HG03575 (cell line): ENCODE measurements at regions not wholly inside any gene's neighbourhood (a gene's known extent, or its start where the extent isn't known, plus 50 kb on each side); places are given as distances from the start of the nearest gene placed in this dataset.
"Not testable (repeated sequence)": the region's sequence is repeated elsewhere in the genome, so short reads cannot be mapped to it uniquely, and the experiment has no call there.

ENCODE experiments used
- ATAC-seq: cut with Tn5 transposase; IDR thresholded peaks from one replicate; pipeline ENCODE4 v1.9.1; 2021; ENCODE audit not compliant: unreplicated experiment, insufficient number of reproducible peaks, low FRiP score; ENCODE audit errors: extremely low read depth

DNA sequence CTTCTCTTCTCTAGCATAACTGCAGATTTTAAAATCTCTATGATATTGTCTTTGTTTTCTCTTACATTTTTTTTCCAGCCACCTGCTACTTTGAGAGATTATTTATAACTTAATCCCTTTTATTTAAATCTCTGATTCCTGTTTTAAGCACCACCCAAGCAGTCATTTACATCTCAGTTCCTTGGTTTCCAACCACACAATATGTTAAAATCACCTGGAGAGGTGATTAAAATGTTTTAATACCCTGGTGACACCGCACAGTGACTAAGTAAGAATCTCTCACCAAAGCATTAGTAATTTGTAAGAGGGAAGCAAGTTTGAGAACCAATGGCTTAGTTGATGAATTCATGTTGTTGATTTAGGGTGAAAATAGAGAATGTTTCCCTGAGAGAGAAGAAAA lies 849.8 kb downstream of the TMTC2 start:
- no peak for ATAC-seq

DNA sequence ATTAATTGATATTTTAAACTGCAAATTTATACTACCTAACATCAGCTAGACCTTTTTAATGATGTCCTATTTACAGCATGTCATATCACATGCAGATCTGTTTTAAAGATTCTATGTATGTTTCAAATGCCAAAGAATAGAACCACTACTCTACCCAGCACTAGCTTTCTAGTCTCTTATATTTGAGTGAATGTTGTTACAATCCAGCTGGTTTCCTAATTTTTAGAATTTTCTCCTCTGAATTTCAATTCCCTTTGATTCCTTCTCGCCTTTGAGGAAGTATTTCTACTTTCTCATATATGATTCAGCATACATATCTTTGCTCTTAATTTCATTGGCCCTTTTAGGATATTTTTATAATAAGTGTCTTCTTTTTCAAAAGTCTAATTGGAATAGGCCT lies 841.9 kb downstream of the TMTC2 start:
- no peak for ATAC-seq

DNA sequence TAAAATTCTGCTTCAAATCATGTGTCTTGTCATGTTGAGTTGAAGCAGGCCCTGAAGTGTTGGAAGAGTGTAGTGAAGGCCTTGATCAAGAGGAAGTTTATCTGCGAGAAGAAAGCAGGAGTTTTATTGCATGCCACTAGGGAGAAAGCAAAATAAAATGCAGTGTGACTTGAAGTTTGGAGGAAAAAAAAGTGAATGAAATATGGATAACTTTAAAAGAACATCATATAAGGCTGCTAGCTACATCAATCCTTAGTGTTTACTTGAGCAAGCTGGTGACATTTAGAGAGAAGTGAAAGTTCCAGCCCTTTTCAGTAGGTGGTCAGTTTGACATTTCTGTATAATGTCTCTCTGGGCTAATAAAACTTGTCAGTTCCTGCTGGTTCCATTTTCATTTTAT lies 841.1 kb downstream of the TMTC2 start:
- ATAC-seq: no peak

DNA sequence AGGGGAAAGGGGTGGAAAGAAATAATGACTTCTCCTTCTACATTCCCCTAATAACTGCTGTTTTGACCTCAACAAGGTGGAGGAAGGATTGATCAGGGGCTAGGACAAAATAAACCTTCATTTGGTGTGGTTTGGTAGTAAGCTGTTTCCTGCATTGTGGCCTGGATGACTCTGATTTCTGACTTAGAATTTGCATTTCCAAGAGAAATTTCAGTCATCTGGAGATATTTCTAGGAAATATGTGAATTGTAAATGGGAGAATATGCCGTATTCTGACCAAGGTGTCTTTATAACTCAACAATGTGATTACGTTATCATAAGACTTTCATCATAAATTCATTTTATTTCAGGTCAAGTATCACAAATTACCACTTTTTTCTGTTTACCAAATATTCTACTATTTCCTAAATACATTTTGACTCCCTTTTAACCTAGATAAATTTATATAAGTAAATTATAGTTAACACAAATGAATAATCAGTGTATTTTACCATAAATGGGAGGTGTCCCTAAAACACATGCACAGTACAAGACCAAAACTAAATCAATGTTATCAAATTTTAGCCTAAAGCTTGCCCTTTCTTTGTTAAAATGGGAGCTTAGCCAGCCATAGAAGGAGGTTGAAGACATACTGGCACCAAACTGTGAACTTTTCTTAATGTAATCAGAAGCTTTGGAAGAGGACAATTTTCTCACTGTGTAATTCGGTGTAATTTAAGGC lies 828.8 kb downstream of the TMTC2 start:
- no peak for ATAC-seq

DNA sequence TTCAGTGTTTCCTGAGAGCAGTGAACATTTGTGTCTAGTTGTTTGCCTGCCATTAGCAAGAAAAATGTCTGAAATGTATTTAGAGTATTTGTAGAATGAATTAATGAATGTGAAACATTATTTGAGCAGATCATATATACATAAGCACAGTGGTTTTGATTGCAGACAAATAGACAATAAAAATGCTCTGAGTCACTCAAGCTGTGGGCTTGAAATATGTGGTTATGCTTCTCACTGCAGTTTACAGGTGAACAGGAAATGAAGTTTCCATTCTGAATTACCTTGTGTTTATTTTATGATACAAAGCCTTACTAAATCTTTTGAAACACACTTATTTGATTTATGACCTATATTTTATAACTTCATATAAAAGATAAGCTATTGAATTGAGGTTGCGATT lies 827.7 kb downstream of the TMTC2 start:
- ATAC-seq: no peak

DNA sequence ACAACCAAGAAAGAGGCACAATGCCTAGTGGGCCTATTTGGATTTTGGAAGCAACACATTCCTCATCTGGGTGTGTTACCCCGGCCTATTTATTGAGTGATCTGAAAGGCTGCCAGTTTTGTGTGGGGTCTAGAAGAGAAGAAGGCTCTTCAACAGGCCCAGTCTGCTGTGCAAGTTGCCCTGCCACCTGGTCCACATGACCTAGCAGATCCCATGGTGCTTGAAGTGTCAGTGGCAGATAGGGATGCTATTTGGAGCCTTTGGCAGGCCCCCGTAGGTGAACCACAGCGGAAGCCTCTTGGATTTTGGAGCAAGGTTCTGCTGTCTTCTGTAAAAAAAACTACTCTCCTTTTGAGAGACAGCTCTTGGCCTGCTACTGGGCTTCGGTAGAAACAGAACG lies 820.1 kb downstream of the TMTC2 start:
- no peak for ATAC-seq

DNA sequence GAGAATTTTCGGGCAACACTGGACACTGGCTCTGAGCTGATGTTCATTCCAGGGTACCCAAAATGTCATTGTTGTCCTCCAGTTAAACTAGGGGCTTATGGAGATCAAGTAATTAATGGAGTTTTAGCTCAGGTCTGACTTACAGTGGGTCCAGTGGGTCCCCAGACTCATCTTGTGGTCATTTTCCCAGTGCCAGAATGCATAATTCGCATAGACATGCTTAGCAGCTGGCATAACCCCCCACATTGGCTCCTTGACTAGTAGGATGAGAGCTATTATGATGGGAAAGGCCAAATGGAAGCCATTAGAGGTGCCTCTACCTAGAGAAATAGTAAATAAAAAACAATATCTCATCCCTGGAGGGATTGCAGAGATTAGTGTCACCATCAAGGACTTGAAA lies 818.9 kb downstream of the TMTC2 start:
- no peak for ATAC-seq

DNA sequence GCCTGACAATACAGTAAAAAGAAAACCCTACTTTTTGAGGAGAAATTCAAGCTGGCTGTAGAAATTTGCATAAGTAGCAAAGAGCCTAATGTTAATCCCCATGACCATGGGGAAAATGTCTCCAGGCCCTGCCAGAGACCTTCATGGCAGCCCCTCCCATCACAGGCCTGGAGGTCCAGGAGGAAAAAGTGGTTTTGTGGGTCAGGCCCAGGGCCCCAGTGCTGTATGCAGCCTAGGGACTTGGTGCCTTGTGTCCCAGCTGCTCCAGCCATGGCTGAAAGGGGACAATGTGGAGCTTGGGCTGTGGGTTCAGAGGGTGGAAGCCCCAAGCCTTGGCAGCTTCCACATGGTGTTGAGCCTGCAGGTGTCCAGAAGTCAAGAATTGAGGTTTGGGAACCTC lies 813.2 kb downstream of the TMTC2 start:
- not testable (repeated sequence) for ATAC-seq

DNA sequence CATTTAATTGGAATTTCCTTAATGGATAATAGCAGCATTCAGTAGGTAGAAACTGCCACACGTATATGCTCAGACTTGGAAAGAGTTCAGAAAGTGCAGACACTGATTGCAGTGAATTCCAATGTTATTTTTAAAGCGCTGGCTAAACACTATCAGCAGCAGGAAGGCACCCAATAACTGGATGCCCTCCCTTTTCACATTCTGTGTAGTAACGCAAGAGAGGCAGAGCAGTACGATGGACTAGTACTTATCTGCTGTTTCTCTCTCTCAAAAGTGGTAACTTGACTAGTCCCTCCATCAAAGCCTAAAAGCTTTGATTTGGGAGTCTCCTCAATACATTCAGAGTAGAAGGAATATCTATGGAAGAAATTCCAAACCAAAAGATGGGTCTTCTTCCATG lies 791.0 kb downstream of the TMTC2 start:
- no peak for ATAC-seq

DNA sequence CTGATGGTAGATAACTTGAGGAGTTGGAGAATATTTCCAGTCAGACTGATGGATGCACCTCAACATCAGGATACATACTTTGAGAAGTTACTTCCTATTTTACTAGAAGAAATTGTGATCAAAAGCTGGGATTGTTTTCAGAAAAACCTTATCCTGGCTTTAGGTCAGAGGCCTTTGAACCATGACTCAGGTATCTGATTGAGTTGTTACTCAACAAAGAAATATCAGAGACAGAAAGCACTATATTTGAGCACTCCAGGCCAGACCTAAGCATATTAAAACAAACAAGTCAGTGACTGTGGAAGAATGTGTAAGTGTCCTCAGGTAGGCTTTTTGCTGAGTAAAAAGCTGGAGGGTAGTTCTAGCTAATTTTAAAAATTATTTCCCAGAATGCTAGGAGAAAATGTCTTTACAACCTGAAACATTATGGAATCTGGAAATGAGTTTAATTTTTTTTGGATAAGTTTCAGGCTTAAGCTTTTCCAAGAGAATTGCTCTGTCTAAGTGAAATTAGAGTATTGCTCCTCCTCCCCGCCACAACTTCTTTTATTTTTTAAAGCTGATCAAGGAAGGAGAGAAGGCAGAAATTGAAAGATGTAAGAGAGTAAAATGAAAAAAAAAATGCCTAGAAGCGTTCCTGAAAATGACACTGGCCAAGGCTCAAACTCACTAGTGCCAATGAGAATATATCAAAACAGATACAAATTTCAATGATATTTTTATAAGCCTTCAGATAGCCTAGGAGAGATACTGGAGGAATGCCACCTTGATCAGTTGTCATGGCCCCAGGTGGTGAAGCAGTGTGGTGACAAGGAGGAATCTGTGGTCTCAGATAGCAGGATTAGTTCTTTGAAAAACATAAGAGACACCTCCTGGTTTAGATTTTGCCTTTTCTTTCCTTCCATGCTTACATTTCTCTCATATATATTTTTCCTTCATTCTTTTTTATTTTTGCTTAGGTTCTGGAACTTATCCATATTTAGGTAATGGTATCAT lies 790.3 kb downstream of the TMTC2 start:
- no peak for ATAC-seq

DNA sequence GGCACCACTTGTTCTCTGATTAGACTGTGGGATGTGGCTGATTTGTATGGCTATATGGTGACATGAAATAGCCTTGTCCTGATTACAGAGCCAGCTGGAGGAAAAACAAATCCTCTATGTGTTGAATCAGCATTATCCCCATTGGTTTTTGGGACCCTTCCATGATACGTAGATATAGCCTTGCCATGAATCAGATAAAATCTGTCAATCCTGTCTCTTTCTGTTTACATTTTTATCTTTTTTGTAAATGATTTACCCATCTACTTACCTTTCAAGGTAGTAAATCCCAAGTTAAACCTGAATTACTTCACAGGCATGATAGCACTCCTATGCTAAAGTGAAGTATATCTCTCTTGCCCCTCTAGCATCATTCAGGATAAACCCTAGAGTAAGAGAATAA lies 789.3 kb downstream of the TMTC2 start:
- no peak for ATAC-seq

DNA sequence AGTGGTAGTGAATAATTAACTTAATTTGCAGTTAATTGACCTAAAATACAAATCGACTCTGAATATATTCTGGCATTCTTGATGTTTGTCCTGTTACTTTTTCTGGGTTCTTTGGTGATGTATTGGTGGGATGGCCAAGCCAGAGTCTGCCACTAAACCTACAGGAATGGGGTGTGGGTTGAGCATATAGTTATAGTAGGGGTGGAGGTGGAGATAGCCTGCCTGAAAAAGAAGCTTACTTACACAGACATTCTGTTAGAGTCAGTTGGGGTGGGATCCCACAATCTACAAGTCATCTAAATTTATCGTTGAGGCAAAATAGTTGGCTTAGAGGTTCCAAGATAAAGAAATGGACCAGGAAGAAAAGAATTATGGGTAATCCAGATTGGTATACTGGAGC lies 787.7 kb downstream of the TMTC2 start:
- no peak for ATAC-seq

DNA sequence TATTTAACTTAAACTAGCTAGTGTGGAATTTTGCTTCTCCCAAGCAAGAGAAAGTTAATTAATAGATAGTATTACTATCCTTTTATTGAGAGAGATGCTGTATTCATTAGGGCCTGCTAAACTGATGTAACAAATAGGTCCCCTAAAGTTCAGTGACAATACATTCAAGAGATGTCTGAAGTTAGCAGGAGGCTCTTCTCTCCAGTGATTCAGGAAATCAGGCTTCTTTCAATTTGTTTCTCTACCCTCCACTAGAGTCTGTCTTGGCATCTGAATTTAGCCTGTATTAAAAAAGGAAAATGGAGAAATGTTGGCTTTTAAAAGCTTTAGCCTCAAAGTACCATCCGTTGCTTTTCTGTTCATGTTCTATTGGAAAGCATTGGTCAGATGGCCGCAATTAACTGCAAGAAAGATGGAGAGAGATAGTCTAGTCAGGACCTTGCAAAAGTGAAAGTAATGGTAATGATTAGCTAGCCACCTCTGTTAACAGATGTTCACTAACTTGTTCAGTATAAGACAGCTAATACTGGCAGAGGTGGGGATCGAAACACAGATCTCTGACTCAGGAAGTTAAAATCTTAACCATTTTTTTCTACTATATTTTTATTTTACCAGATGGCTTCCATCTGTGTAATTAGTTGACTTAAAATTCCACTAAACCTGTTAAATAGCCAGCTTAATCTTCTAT lies 786.8 kb downstream of the TMTC2 start:
- ATAC-seq: peak; percentile 98

DNA sequence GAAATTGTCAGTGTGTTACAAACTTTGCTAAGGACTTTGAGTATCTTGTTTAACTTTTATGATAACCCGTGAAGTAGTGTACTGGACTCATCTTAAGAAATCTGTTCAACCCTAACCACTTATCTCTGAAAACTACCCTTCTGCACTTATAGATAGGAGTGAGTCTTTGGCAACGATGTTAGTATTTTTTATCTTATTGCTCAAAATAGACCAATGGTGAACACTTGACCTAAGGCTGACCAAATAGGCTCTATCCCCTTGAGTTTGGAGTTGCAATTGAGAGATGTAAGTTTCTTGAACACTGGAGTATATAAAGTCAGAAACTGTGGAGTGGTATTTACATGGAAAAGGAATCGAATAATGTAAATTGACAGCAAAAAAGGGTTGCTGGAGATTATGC lies 786.1 kb downstream of the TMTC2 start:
- ATAC-seq: no peak

DNA sequence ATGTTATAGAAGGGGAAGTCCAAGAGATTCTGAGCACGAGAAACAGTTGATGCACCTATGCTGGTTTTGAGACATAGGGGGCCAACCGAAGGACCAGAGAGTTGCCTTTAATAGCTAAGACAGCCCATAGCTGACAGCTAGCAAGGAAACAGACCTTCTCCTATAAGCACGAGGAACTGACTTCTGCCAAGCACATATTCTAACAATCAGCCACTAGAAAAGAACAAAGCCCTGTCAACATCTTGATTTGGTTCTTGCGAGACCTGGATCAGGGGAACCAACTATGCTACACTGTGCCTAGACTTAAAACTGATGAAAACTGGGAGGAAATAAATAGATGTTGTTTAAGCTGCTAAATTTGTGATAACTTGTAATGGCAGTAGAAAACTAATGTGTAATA lies 785.6 kb downstream of the TMTC2 start:
- ATAC-seq: no peak

DNA sequence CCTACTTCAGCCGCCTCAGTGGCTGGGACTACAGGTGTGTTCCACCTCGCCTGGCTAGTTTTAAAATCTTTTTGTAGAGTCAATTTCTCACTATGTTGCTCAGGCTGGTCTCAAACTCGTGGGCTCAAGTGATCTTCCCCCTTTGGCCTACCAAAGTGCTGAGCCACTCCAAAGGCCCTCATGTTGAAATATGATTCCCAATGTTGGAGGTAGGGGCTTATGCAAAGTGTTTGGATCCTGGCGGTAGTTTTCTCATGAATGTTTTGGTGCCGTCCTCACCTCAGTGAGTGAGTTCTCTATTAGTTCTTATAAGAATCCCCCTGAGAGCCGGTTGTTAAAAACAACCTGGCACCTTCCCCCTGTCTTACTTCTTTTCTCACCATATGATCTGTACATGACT lies 784.6 kb downstream of the TMTC2 start:
- ATAC-seq: no peak

DNA sequence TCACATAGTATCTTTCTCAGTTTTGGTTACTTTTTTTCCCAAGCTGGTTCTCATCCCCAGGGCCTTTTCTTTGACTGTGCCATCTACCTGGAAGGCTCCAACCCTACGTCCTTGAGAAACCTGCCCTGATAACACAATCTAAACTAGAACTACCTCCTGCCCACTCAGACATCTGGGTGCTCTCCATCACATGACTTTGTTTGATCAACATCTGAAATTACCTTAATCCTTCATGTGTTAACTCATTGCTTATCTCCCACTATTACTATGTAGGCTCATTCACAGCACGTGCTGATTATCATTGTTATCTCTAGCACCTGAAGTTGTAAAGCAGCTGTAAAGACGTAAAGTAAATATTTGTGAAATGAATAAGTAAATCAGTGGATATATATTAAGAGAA lies 784.0 kb downstream of the TMTC2 start:
- ATAC-seq: no peak

DNA sequence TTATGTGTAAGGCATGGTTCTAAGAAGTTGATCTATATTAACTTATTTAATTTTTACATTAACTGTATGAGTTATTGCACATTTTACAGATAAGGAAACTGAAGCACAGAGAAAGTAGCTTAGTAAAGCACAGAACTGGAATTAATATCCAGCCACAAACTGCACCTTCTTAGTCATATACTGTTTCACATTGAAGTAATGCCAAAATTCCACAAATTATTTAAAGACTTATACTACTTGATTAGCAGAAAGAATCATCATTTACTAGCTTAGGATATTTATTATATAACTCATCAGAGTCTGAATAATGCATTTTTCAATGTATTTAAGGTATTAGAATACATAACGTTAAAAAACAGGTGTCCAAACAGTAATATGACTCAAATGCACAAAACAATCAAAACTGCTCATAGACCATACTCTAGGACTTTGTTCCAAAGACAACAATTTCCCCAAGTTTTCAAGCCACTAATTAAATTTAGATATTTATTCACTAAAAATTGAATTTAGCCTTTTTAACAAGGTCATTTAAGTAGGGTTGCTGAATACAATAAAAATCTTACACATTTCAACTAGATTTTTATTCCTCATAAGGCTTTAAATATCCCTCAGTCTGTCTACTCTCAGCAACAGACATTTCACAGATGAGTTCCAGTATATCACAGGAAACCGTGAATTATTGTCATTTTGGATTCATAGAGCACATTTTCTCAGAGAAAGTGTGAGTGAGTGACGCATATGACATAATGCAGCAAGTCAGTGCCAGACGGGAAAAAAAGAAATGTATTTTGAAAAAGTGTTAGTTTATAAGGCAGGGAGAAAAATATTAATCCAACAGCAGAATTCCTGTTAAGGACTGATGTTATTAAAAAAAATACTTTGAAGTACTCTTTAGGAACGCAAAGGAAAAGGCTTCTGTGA lies 782.5 kb downstream of the TMTC2 start:
- no peak for ATAC-seq

DNA sequence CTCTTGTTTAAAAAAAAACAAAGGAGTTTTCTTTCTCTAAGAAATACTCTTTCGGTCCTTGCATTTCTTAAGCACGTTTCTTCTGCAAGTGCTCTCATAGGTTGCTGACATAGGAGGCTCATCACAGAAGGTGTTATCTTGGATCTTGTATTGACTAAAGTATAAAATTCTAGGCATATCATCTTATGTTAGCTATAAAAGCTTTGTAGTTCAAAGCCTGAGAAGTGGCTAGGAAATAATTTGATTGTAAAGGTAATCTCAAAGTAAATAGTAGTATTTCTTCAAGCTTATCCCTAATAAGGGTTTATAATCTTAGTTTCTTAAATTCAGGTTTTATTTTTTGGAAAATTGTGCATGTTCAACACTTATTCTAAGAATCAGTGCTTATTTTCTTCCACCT lies 778.9 kb downstream of the TMTC2 start:
- no peak for ATAC-seq
